Ishikawa (cell line): ENCODE measurements at regions not wholly inside any gene's neighbourhood (a gene's known extent, or its start where the extent isn't known, plus 50 kb on each side); places are given as distances from the start of the nearest gene placed in this dataset.

Experiments
- CEBPB ChIP-seq: IDR thresholded peaks from 2 replicates; pipeline ENCODE4 v1.6.1; 2012
- CREB1 ChIP-seq: IDR thresholded peaks from 2 replicates; pipeline ENCODE4 v1.6.1; 2012; ENCODE audit warnings: low read depth
- EGR1 ChIP-seq: IDR thresholded peaks from 2 replicates; pipeline ENCODE4 v1.6.1; 2012
- EP300 ChIP-seq: IDR thresholded peaks from 2 replicates; pipeline ENCODE4 v1.6.1; 2012; ENCODE audit warnings: borderline replicate concordance
- FOXM1 ChIP-seq: IDR thresholded peaks from 2 replicates; pipeline ENCODE4 v1.6.1; 2012; ENCODE audit warnings: low read depth, borderline replicate concordance
- MAX ChIP-seq: IDR thresholded peaks from 2 replicates; pipeline ENCODE4 v1.6.1; 2012
- NFIC ChIP-seq: IDR thresholded peaks from 2 replicates; pipeline ENCODE4 v1.6.1; 2012
- RAD21 ChIP-seq: IDR thresholded peaks from 2 replicates; pipeline ENCODE4 v1.6.1; 2012; ENCODE audit warnings: low read depth
- REST ChIP-seq: IDR thresholded peaks from 2 replicates; pipeline ENCODE4 v1.6.1; 2012; ENCODE audit warnings: low read depth, mild to moderate bottlenecking
- TAF1 ChIP-seq: IDR thresholded peaks from 2 replicates; pipeline ENCODE4 v1.6.1; 2012; ENCODE audit warnings: low read depth, mild to moderate bottlenecking
- TCF12 ChIP-seq: IDR thresholded peaks from 2 replicates; pipeline ENCODE4 v1.6.1; 2012; ENCODE audit warnings: low read depth
- TEAD4 ChIP-seq: IDR thresholded peaks from 2 replicates; pipeline ENCODE4 v1.6.1; 2012
- USF1 ChIP-seq: IDR thresholded peaks from 2 replicates; pipeline ENCODE4 v1.6.1; 2012
- YY1 ChIP-seq: IDR thresholded peaks from 2 replicates; pipeline ENCODE4 v1.6.1; 2012; ENCODE audit warnings: low read depth
- ZBTB7A ChIP-seq: IDR thresholded peaks from 2 replicates; pipeline ENCODE4 v1.6.1; 2012; ENCODE audit warnings: low read depth

GRCh38 chr9:91053824-91054223, 252.2 kb downstream of the SYK start:
- TF ChIP-seq TEAD4: no peak
- TF ChIP-seq YY1: no peak
- TF ChIP-seq ZBTB7A: no peak
- no peak for TF ChIP-seq TCF12
- TF ChIP-seq TAF1: no peak
- no peak for TF ChIP-seq REST
- TF ChIP-seq EP300: no peak
- TF ChIP-seq CEBPB: no peak
- TF ChIP-seq FOXM1: no peak
- TF ChIP-seq RAD21: no peak
- TF ChIP-seq CREB1: no peak
- TF ChIP-seq MAX: no peak
- no peak for TF ChIP-seq USF1
- no peak for TF ChIP-seq NFIC
- TF ChIP-seq EGR1: no peak

- TF ChIP-seq TAF1: no peak
- no peak for TF ChIP-seq TCF12
- TF ChIP-seq CEBPB: no peak
- no peak for TF ChIP-seq EGR1
- no peak for TF ChIP-seq USF1
- TF ChIP-seq TEAD4: no peak
- no peak for TF ChIP-seq CREB1
- no peak for TF ChIP-seq FOXM1
- no peak for TF ChIP-seq RAD21
- TF ChIP-seq REST: no peak
- no peak for TF ChIP-seq MAX
- no peak for TF ChIP-seq ZBTB7A
- no peak for TF ChIP-seq NFIC
- TF ChIP-seq EP300: no peak
- no peak for TF ChIP-seq YY1
Measured at GRCh38 chr9:91055845-91056244, 254.2 kb downstream of the SYK start.

GRCh38 chr9:91056486-91056885, 254.9 kb downstream of the SYK start:
- TF ChIP-seq CEBPB (no peak), REST (no peak), ZBTB7A (no peak), MAX (no peak), EGR1 (no peak), TAF1 (no peak)

GRCh38 chr9:91056917-91057316, 255.3 kb downstream of the SYK start:
- TF ChIP-seq RAD21: no peak
- TF ChIP-seq TEAD4: no peak
- no peak for TF ChIP-seq CREB1
- TF ChIP-seq REST: no peak
- no peak for TF ChIP-seq USF1
- no peak for TF ChIP-seq NFIC
- no peak for TF ChIP-seq YY1
- TF ChIP-seq CEBPB: no peak
- TF ChIP-seq TCF12: no peak
- TF ChIP-seq TAF1: no peak
- TF ChIP-seq MAX: no peak
- TF ChIP-seq ZBTB7A: no peak
- TF ChIP-seq EGR1: no peak
- no peak for TF ChIP-seq EP300
- no peak for TF ChIP-seq FOXM1
